Islet of Langerhans (tissue), 1 donor: ENCODE measurements at regions not wholly inside any gene's neighbourhood (a gene's known extent, or its start where the extent isn't known, plus 50 kb on each side); places are given as distances from the start of the nearest gene placed in this dataset.
"Not testable (repeated sequence)": the region's sequence is repeated elsewhere in the genome, so short reads cannot be mapped to it uniquely, and the experiment has no call there.

Source experiments
- FAIRE-seq: peaks from one replicate; lab custom pipeline; 2011; peaks lifted over from hg19 to GRCh38; lab: Jason Lieb, UNC

DNA sequence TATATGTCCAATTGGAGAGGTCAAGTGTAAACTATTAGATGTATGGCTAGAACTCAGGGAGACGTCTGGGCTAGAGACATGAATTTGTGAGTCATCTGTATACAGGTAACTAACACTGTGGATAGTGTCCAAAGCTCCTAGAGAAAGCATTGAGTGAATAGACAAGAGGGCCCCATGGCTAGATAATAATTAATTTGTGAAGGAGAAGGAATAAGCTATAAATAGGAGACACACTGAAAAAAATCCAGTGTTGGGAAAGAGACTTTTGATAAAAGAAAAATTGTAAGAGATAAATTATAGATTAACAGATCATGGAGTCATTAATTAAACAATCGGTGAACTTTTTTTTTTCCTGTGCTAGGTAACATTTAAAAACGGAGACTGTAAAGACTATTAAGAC is 326.6 kb upstream of the PRICKLE1 start:
- FAIRE-seq = peak; percentile 89

DNA sequence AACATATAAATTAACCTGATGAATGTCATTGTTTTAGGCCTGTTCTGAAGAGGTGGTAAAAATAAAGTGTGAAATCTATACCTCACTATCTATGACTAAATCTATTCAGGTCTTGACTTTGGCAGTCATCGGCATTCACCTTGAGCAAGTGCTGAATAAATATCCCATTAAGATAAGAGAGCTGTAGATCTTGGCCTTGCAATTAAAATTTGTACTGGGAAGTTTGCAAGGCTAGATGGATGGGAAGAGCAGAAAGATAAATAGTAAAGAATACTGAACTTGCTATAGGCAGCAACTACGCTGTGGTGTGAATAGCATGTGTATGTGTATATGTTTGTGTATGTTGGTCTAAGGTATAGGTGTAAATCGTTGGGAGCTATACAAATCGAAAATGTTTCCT is 325.9 kb upstream of the PRICKLE1 start:
- no peak for FAIRE-seq

- FAIRE-seq = no peak
These were observed 322.8 kb upstream of the PRICKLE1 start for GRCh38 chr12:42912367-42912766.

GRCh38 chr12:42910656-42911055 is 321.1 kb upstream of the PRICKLE1 start:
- no peak for FAIRE-seq

DNA sequence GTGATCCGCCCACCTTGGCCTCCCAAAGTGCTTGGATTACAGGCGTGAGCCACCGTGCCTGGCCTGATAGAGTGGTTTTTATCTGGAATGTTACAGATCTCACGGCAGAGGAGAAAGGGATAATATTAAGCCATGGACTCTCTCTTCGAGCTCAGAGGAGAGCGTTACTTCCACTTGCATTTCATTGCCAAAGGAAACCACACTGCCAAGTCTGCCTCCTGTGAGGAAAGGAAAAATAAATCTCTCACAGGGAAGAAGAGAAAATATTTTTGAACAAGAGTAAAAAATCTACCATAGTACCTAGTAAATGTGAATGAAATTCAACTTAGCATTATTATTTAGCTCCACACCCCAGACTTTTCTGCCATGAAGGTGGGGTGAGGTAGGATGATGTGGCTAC is 319.2 kb upstream of the PRICKLE1 start:
- FAIRE-seq = no peak

DNA sequence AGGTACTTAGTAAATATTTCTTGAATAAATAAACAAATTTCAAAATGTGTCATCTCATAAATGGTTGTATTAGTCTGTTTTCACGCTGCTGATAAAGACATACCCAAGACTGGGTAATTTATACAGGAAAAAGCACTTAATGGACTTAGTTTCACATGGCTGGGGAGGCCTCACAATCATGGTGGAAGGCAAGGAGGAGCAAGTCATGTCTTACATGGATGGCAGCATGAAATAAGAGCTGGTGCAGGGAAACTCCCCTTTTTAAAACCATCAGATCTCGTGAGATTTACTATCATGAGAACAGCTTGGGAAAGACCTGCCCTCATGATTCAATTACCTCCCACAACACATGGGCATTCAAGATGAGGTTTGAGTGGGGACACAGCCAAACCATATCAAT is 317.3 kb upstream of the PRICKLE1 start:
- FAIRE-seq = not testable (repeated sequence)

DNA sequence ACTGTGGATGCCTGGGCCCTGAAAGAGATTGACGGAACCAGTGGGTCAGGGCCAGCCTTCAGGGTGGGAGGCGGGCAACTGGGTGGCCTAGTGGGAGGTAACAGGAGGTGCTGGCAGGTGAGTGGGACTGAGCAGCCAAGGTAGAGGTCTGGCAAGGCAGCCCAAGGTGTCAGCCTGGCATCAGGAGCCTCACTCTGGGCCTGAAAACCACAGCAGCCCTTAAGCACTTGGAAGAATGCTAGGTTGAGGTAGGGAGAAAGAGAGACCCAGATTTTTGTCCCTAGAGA is 315.8 kb upstream of the PRICKLE1 start:
- no peak for FAIRE-seq

- FAIRE-seq = no peak
These were observed 315.3 kb upstream of the PRICKLE1 start for GRCh38 chr12:42904683-42905418.

DNA sequence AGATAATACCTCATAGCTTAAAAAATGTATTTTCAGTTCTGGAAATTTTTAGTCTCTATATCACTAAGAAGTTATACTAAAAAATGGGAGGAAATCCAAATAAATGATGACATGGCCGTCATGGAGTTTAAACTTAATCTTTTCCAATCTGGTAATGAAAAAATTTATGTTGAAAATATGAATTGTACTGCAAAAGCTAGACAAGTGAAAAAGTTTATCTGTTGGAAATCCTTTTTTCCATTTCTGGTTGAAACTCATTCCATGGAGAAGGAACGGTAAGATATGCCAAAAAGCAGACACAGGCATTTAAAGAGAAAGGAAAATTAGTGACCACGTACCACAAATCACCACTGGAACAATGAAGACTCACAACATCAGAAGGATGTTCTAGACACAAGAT is 314.2 kb upstream of the PRICKLE1 start:
- no peak for FAIRE-seq

DNA sequence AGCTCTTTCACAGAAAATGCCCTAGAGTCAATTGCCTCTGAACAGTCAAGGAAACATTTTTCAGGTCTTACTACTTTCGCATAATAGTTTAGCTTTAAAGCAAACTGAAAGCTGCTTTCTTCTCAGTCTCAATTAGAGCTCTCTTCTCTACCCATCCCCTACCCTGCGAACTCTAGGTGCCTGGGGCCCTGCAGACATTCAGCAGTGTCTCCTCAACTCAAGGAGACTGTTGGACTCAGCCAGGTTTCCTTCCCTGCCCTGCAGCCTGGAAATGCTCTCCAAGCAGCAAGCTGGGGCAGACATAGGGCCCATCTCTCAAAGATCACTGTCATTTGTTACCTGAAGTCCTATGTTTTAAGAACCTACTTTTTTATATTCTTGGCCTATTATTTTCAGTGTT is 312.5 kb upstream of the PRICKLE1 start:
- no peak for FAIRE-seq

- FAIRE-seq = no peak
These were observed 304.3 kb upstream of the PRICKLE1 start for GRCh38 chr12:42893803-42894202.

DNA sequence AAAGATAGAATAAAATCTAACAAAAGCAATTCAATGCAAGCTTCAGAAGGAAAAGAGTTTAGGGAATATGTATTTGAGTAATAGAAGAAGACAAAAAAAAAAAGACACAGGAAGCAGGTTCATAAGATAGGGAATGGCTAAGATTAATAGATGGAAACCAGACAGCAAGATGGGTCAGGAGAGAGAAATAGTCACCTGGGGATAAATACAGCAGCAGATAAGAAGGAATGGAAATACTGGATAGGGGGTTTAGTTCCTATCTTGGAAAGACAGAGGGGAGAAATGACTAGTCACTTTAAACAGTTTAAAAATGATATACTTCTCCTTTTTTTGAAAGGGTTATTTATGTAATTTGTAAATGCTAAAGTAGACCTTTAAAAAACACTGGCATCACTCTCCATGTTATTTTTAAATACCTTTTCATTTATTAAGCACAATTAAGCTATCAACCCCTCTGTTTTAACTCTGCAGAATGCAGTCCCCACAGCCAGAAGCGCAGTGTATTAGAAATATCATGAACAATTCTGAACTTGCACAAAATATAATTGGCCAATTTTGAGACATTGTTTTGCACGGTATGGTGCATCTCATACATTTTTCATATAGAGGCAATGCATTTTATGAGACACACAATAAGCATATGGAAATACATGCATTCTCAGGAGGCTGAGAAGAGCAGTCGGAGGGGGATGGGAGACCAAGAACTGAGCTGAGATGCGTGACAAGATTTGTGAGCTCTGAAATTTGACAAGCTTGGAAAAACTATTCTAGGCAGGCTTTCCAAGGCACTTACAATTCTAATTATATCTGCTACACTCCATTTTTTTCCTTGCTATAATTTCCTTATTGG is 303.4 kb upstream of the PRICKLE1 start:
- FAIRE-seq = no peak

DNA sequence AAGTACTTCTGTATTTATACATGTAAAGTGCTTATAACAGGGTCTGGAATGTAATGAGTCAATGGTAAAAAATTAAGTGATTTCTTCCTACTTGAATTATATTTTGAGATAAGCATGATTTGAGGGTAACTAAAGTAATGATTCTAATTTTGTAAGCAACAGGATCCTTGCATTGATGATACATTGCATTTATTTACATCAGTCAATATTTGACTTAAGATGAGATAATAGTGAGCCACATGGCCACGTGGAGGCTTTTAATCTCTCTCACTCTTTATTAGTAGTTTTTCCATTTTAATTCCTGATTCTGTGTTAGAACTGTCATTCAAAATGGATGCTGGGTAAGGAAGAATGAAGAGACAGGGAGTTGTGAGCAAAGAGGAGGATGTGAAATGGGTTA is 298.1 kb upstream of the PRICKLE1 start:
- no peak for FAIRE-seq

DNA sequence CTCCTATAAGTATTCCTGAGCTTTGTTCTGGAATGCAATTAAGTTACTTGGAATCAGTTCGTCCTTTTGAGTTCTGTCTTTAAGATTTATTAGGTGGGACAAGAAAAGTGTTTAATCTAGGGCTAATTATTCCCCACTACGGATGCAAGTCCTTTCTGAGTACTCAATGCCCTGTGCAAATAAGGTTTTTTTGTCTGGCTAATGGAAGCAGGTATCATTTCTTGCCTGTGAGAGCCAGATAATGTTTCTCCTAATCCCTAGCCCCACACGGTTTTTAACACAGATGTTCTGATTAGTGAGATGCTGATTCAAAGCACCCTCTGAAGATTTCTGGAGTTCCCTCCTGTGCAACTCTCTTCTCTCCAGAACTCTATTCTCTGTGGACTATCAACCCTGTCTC is 296.6 kb upstream of the PRICKLE1 start:
- FAIRE-seq = no peak

GRCh38 chr12:42885677-42886076 is 296.1 kb upstream of the PRICKLE1 start:
- FAIRE-seq = no peak

DNA sequence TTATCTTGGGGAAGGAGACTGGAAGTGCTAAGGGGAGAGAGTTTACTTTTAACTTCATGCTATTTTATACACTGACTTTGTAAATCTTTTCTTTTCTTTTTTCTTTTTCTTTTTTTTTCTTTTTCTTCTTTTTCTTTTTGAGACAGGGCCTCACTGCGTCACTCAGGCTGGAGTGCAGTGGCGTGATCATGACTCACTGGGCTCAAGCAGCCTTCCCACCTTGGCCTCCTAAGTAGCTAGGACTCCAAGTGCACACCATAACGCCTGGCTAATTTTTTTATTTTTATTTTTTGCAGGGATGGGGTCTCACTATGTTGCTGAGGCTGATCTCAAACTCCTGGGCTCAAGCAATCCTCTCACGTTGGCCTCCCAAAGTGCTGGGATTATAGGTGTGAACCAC is 294.6 kb upstream of the PRICKLE1 start:
- no peak for FAIRE-seq

- no peak for FAIRE-seq
These were observed 283.9 kb upstream of the PRICKLE1 start for GRCh38 chr12:42873401-42873800.

- FAIRE-seq = no peak
These were observed 282.3 kb upstream of the PRICKLE1 start for GRCh38 chr12:42871816-42872215.

- no peak for FAIRE-seq
These were observed 278.7 kb upstream of the PRICKLE1 start for GRCh38 chr12:42868291-42868690.

GRCh38 chr12:42865282-42865681 is 275.7 kb upstream of the PRICKLE1 start:
- FAIRE-seq = no peak

DNA sequence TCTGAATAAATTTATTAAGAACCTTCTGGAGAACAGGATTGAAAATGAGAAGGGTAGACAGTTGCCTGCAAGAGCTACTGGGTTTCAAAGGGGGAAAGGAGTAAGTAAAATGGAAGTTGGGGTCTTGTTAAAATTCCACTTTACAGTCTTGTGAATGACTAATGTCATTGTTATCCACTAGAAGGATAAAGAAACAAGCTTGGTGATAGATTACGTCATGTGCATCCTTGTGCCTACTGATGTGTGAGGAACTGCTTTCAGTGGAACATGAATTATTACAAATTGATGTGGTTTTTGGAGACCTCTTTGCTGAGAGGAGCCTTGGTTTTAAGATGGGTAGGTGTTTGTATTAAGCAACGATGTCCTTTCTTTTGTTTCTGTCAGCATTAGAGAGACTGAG is 272.5 kb upstream of the PRICKLE1 start:
- FAIRE-seq = no peak

GRCh38 chr12:42860331-42860730 is 270.8 kb upstream of the PRICKLE1 start:
- FAIRE-seq = not testable (repeated sequence)

- FAIRE-seq = no peak
These were observed 270.1 kb upstream of the PRICKLE1 start for GRCh38 chr12:42859612-42860011.

GRCh38 chr12:42857106-42857505 is 267.6 kb upstream of the PRICKLE1 start:
- no peak for FAIRE-seq
